HepG2 (cell line): ENCODE measurements at regions not wholly inside any gene's neighbourhood (a gene's known extent, or its start where the extent isn't known, plus 50 kb on each side); places are given as distances from the start of the nearest gene placed in this dataset.

ENCODE experiments used
- ATF4 ChIP-seq, 2 experiments: fragments of 450-650 bp in 1 of 2; sonication (generic) in 1 of 2; formaldehyde crosslinking; IDR thresholded peaks; 2 replicates each; pipeline versions ENCODE4 v1.5.0 to v1.8.0; 2020 to 2022; ENCODE audit warnings: mild to moderate bottlenecking in 1 of 2, missing genetic modification reagents in 1 of 2
- BHLHE40 ChIP-seq: IDR thresholded peaks from 2 replicates; pipeline ENCODE4 v1.6.1; 2011; ENCODE audit warnings: low read length, improper control_type of control experiment
- CTCF ChIP-seq: sonication (generic); formaldehyde crosslinking; IDR thresholded peaks from 2 replicates; pipeline ENCODE4 v1.5.0; 2020; ENCODE audit warnings: mild to moderate bottlenecking, missing genetic modification reagents, moderate library complexity
- DBP ChIP-seq: sonication (generic); formaldehyde crosslinking; IDR thresholded peaks from 2 replicates; pipeline ENCODE4 v1.4.0; 2020; ENCODE audit warnings: missing genetic modification reagents; ENCODE audit errors: not compliant biosample characterization
- EHMT2 ChIP-seq: fragments of 200-600 bp; sonication (generic); IDR thresholded peaks from 2 replicates; pipeline ENCODE4 v1.7.0; 2017; ENCODE audit warnings: antibody characterized with exemption, low read depth, low read length, borderline replicate concordance
- FOXO1 ChIP-seq: sonication (generic); formaldehyde crosslinking; IDR thresholded peaks from 2 replicates; pipeline ENCODE4 v1.4.0; 2020; ENCODE audit warnings: missing genetic modification reagents
- KDM3A ChIP-seq: IDR thresholded peaks from 2 replicates; pipeline ENCODE4 v1.6.1; 2018; ENCODE audit warnings: low read depth, missing compliant biosample characterization
- NCOA1 ChIP-seq: sonication (generic); formaldehyde crosslinking; IDR thresholded peaks from 2 replicates; pipeline ENCODE4 v1.9.0; 2021; ENCODE audit warnings: missing genetic modification reagents
- PAXIP1 ChIP-seq: sonication (generic); formaldehyde crosslinking; conservative IDR thresholded peaks from 2 replicates; pipeline ENCODE4 v1.4.0; 2020; ENCODE audit warnings: mild to moderate bottlenecking, missing genetic modification reagents, moderate library complexity
- PLRG1 ChIP-seq: fragments of 450-650 bp; conservative IDR thresholded peaks from 2 replicates; pipeline ENCODE4 v1.6.1; 2016
- SNRNP70 ChIP-seq: fragments of 200-400 bp; formaldehyde crosslinking; IDR thresholded peaks from 2 replicates; pipeline ENCODE4 v1.6.1; 2017; ENCODE audit warnings: mild to moderate bottlenecking, low read depth, low read length, moderate library complexity
- SP140L ChIP-seq: sonication (generic); formaldehyde crosslinking; IDR thresholded peaks from 2 replicates; pipeline ENCODE4 v1.4.0; 2020; ENCODE audit warnings: missing genetic modification reagents, borderline replicate concordance
- TBL1XR1 ChIP-seq: fragments of 150-350 bp; IDR thresholded peaks from 2 replicates; pipeline ENCODE4 v1.6.1; 2014; ENCODE audit warnings: borderline replicate concordance, low read length; ENCODE audit not compliant: partially characterized antibody
- ZEB1 ChIP-seq: IDR thresholded peaks from 2 replicates; pipeline ENCODE4 v1.6.1; 2012; ENCODE audit warnings: mild to moderate bottlenecking, low read depth, inconsistent platforms; ENCODE audit not compliant: insufficient replicate concordance
- ZNF292 ChIP-seq: sonication (generic); formaldehyde crosslinking; IDR thresholded peaks from 2 replicates; pipeline ENCODE4 v1.8.1; 2022; ENCODE audit warnings: mild to moderate bottlenecking, low read depth, missing genetic modification reagents, borderline replicate concordance
- ZNF354B ChIP-seq: sonication (generic); formaldehyde crosslinking; IDR thresholded peaks from 2 replicates; pipeline ENCODE4 v1.8.0; 2022; ENCODE audit warnings: mild to moderate bottlenecking, missing genetic modification reagents
- ZNF503 ChIP-seq: sonication (generic); formaldehyde crosslinking; IDR thresholded peaks from 2 replicates; pipeline ENCODE4 v1.4.0; 2020; ENCODE audit warnings: missing genetic modification reagents
- ZNF556 ChIP-seq: sonication (generic); formaldehyde crosslinking; IDR thresholded peaks from 2 replicates; pipeline ENCODE4 v1.4.0; 2020; ENCODE audit warnings: mild to moderate bottlenecking, missing genetic modification reagents, borderline replicate concordance
- ZNF652 ChIP-seq: IDR thresholded peaks from 2 replicates; pipeline ENCODE4 v1.6.1; 2016; ENCODE audit warnings: low read depth, borderline replicate concordance
- ZNF670 ChIP-seq: sonication (generic); formaldehyde crosslinking; IDR thresholded peaks from 2 replicates; pipeline ENCODE4 v1.8.0; 2022; ENCODE audit warnings: mild to moderate bottlenecking, missing genetic modification reagents, borderline replicate concordance

- TF ChIP-seq ZNF652 (CRISPR knock-in tag): peak; percentile 67
- TF ChIP-seq ZNF670 (CRISPR knock-in tag): peak; percentile 57; the same call in 1 of the 2 replicates
- no peak for TF ChIP-seq ZNF503 (CRISPR knock-in tag)
- peak; percentile 43 for TF ChIP-seq ZEB1
- no peak for TF ChIP-seq PLRG1
- TF ChIP-seq PAXIP1: peak; percentile 39; the same call in 1 of the 2 replicates
- 0 out of 2 replicates have a peak, but pooled peaks have one; percentile 47 for TF ChIP-seq NCOA1 (CRISPR knock-in tag)
- TF ChIP-seq SP140L (CRISPR knock-in tag): peak; percentile 49; the same call in 1 of the 2 replicates
- peak; percentile 97 for TF ChIP-seq CTCF (CRISPR knock-in tag)
- TF ChIP-seq ZNF556 (CRISPR knock-in tag): 0 out of 2 replicates have a peak, but pooled peaks have one; percentile 28
- TF ChIP-seq EHMT2: no peak; the same call in 1 of the 2 replicates
- no peak for TF ChIP-seq ZNF292 (CRISPR knock-in tag)
- TF ChIP-seq TBL1XR1: no peak
- peak; percentile 59; the same call in 1 of the 2 replicates for TF ChIP-seq KDM3A
- no peak for TF ChIP-seq SNRNP70
- TF ChIP-seq ATF4 (CRISPR knock-in tag; IDR thresholded peaks at IDR 0.05): peak in 1 of 2 experiments; percentile 43; a peak in 1 of 4 replicates
- TF ChIP-seq FOXO1: peak; percentile 51; the same call in 1 of the 2 replicates
- TF ChIP-seq ZNF354B: peak; percentile 89; the same call in 1 of the 2 replicates
- no peak for TF ChIP-seq DBP (CRISPR knock-in tag)
- 0 out of 2 replicates have a peak, but pooled peaks have one; percentile 10 for TF ChIP-seq BHLHE40
Measured at GRCh38 chr2:224284134-224284946, 117.6 kb downstream of the FAM124B start (continued).
